Central memory CD8-positive, alpha-beta T cell (primary cell): ENCODE measurements at regions not wholly inside any gene's neighbourhood (a gene's known extent, or its start where the extent isn't known, plus 50 kb on each side); places are given as distances from the start of the nearest gene placed in this dataset.

ENCODE experiments used
- ATAC-seq: fragments of 150-1000 bp; cut with Tn5 transposase; replicated peaks from 2 replicates; pipeline ENCODE4 v1.10.0; 2022; ENCODE audit warnings: mild to moderate bottlenecking, moderate FRiP score, moderate number of reproducible peaks; ENCODE audit not compliant: poor library complexity, severe bottlenecking; ENCODE audit errors: extremely low read depth
- DNase-seq, 2 donors: peaks; one replicate each; pipeline ENCODE4 v3.0.0; 2021; ENCODE audit warnings: low spot score in 2 of 2
- H3K27ac Mint-ChIP-seq: one replicate; pipeline ENCODE4 v1.8.0; 2022; ENCODE audit warnings: low read depth, mild to moderate bottlenecking, moderate library complexity, mixed read lengths
- H3K27me3 Mint-ChIP-seq: one replicate; pipeline ENCODE4 v1.8.0; 2022; ENCODE audit warnings: mixed read lengths
- H3K36me3 Mint-ChIP-seq: one replicate; pipeline ENCODE4 v1.8.0; 2022; ENCODE audit warnings: mild to moderate bottlenecking, moderate library complexity, mixed read lengths; ENCODE audit not compliant: insufficient read depth
- H3K4me1 Mint-ChIP-seq: one replicate; pipeline ENCODE4 v1.8.0; 2022; ENCODE audit warnings: mixed read lengths
- H3K4me3 Mint-ChIP-seq: one replicate; pipeline ENCODE4 v1.8.0; 2022; ENCODE audit warnings: mild to moderate bottlenecking, moderate library complexity, mixed read lengths
- H3K9me3 Mint-ChIP-seq: one replicate; pipeline ENCODE4 v1.8.0; 2022; ENCODE audit warnings: mixed read lengths

GRCh38 chr7:131919920-131920709 lies 363.7 kb upstream of the PODXL start:
- H3K27ac Mint-ChIP-seq = no peak overlapping the region
- no peaks in the 10 kb centered on the region for H3K27me3 Mint-ChIP-seq
- peaks cover 4% of the 10 kb centered on the region for H3K4me1 Mint-ChIP-seq
- no peaks in the 10 kb centered on the region for H3K9me3 Mint-ChIP-seq
- H3K4me3 Mint-ChIP-seq = no peak overlapping the region
- ATAC-seq (no peak), DNase-seq (no peak)
- no peaks in the 10 kb centered on the region for H3K36me3 Mint-ChIP-seq

DNA sequence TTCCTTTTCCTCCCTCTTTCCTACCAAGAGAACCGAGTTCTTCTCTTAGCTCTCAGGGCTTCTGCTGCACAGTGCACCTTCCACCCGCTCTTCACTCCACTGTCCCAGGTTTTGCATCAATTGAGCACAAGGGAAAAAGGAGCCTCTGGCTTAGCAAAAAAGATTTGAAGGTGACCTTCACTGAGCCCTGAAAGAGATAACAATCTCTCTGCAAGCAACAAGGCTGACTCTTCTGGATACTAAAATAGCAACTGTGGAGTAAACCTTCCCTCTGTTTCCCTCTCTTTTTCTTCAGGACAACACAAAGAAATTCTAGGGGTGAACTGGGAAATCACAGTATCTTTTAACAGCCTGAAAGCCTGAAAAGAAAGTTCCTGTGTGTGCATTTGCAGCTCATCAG lies 354.7 kb upstream of the PODXL start:
- Mint-ChIP-seq H3K4me3 (no peak overlapping the region), H3K9me3 (peaks cover 5% of the 10 kb centered on the region), H3K4me1 (no peaks in the 10 kb centered on the region), H3K27ac (no peak overlapping the region), H3K36me3 (no peaks in the 10 kb centered on the region), H3K27me3 (peaks cover 63% of the 10 kb centered on the region)
- no peak for DNase-seq
- no peak for ATAC-seq

- Mint-ChIP-seq H3K27me3 (peaks cover 63% of the 10 kb centered on the region), H3K9me3 (peaks cover 9% of the 10 kb centered on the region), H3K36me3 (no peaks in the 10 kb centered on the region), H3K27ac (no peak overlapping the region), H3K4me1 (no peaks in the 10 kb centered on the region), H3K4me3 (no peak overlapping the region)
- no peak for DNase-seq
- ATAC-seq = no peak
Observed at GRCh38 chr7:131909151-131909768, 352.8 kb upstream of the PODXL start.

GRCh38 chr7:131908714-131909113 lies 352.3 kb upstream of the PODXL start:
- Mint-ChIP-seq H3K36me3 (no peaks in the 10 kb centered on the region), H3K9me3 (peaks cover 9% of the 10 kb centered on the region)

GRCh38 chr7:131905471-131905973 lies 349.1 kb upstream of the PODXL start:
- Mint-ChIP-seq H3K4me3 (no peak overlapping the region), H3K27ac (no peak overlapping the region), H3K36me3 (no peaks in the 10 kb centered on the region), H3K4me1 (no peaks in the 10 kb centered on the region), H3K9me3 (peaks cover 19% of the 10 kb centered on the region), H3K27me3 (peaks cover 39% of the 10 kb centered on the region)
- no peak for ATAC-seq
- no peak for DNase-seq

More at GRCh38 chr7:131908714-131909113, 352.3 kb upstream of the PODXL start:
- peaks cover 60% of the 10 kb centered on the region for H3K27me3 Mint-ChIP-seq
- no peak for DNase-seq
- no peak overlapping the region for H3K27ac Mint-ChIP-seq
- H3K4me3 Mint-ChIP-seq = no peak overlapping the region
- H3K4me1 Mint-ChIP-seq = no peaks in the 10 kb centered on the region
- ATAC-seq = no peak

GRCh38 chr7:131904760-131905327 lies 348.4 kb upstream of the PODXL start:
- Mint-ChIP-seq H3K4me1 (no peaks in the 10 kb centered on the region), H3K9me3 (peaks cover 19% of the 10 kb centered on the region), H3K4me3 (no peak overlapping the region), H3K27ac (no peak overlapping the region), H3K27me3 (peaks cover 33% of the 10 kb centered on the region), H3K36me3 (no peaks in the 10 kb centered on the region)
- ATAC-seq = no peak
- DNase-seq = no peak

DNA sequence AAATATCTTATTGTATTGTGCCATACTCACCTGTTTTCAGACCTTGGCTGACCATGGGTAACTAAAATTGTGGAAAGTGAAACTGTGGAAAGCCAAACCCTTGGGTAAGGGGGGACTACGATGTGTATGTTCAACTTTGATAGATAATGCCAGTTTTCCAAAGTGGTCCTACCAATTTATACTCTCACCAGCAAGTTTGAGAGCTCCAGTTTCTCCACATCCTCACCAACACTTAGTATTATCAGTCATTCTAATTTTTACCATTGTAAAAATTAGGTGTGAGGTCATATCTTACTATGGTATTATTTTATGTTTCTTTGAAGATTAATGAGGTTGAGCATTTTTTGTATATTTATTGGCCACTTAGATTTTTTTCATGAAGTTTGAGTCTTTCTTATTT lies 346.9 kb upstream of the PODXL start:
- H3K27me3 Mint-ChIP-seq = peaks cover 24% of the 10 kb centered on the region
- peaks cover 19% of the 10 kb centered on the region for H3K9me3 Mint-ChIP-seq
- H3K27ac Mint-ChIP-seq = no peak overlapping the region
- H3K4me1 Mint-ChIP-seq = no peaks in the 10 kb centered on the region
- H3K36me3 Mint-ChIP-seq = no peaks in the 10 kb centered on the region
- ATAC-seq (no peak), DNase-seq (no peak)
- no peak overlapping the region for H3K4me3 Mint-ChIP-seq

DNA sequence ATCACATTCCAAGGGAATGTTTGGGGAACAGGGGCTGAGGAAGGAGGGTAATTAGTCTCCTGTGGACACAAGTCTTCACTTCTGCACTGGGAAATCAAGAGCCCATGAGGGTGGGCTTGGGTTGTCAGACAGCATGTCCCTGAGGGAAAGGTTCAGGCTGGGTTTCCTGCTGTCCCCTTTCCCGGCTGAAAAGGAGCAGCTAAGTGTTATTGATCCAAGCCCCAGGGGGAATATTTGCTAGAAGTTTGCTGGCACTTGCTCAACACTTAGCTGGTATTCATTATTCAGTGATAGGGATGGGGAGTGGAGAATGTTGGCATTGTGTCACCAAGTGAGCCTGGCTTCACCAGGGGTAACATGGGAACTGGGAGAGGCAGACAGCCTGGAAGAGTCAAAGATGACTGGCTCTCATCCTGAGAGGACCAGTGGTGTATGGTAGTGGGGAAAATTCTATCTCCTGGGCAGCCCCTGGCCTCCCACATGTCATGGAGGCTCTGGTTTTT lies 344.4 kb upstream of the PODXL start:
- H3K27ac Mint-ChIP-seq = no peak overlapping the region

GRCh38 chr7:131899271-131900030 lies 343.0 kb upstream of the PODXL start:
- Mint-ChIP-seq H3K36me3 (no peaks in the 10 kb centered on the region), H3K4me3 (no peak overlapping the region), H3K9me3 (peaks cover 10% of the 10 kb centered on the region)

More for the DNA sequence above, 344.4 kb upstream of the PODXL start:
- Mint-ChIP-seq H3K27me3 (peaks cover 23% of the 10 kb centered on the region), H3K9me3 (peaks cover 14% of the 10 kb centered on the region), H3K4me3 (no peak overlapping the region), H3K36me3 (no peaks in the 10 kb centered on the region), H3K4me1 (no peaks in the 10 kb centered on the region)
- no peak for ATAC-seq
- DNase-seq = no peak

GRCh38 chr7:131898418-131898817 lies 342.0 kb upstream of the PODXL start:
- H3K4me1 Mint-ChIP-seq = no peaks in the 10 kb centered on the region
- no peak overlapping the region for H3K27ac Mint-ChIP-seq
- H3K36me3 Mint-ChIP-seq = no peaks in the 10 kb centered on the region
- ATAC-seq = no peak
- H3K27me3 Mint-ChIP-seq = peaks cover 43% of the 10 kb centered on the region
- H3K9me3 Mint-ChIP-seq = peaks cover 10% of the 10 kb centered on the region
- no peak for DNase-seq
- H3K4me3 Mint-ChIP-seq = no peak overlapping the region

More at GRCh38 chr7:131899271-131900030, 343.0 kb upstream of the PODXL start:
- Mint-ChIP-seq H3K4me1 (no peaks in the 10 kb centered on the region), H3K27me3 (peaks cover 37% of the 10 kb centered on the region), H3K27ac (no peak overlapping the region)
- ATAC-seq (no peak), DNase-seq (no peak)

GRCh38 chr7:131897790-131898165 lies 341.4 kb upstream of the PODXL start:
- no peak overlapping the region for H3K27ac Mint-ChIP-seq
- H3K9me3 Mint-ChIP-seq = peaks cover 10% of the 10 kb centered on the region
- DNase-seq = no peak
- H3K4me1 Mint-ChIP-seq = no peaks in the 10 kb centered on the region
- peaks cover 49% of the 10 kb centered on the region for H3K27me3 Mint-ChIP-seq
- H3K36me3 Mint-ChIP-seq = no peaks in the 10 kb centered on the region
- no peak for ATAC-seq
- H3K4me3 Mint-ChIP-seq = no peak overlapping the region

GRCh38 chr7:131897016-131897789 lies 340.8 kb upstream of the PODXL start:
- no peaks in the 10 kb centered on the region for H3K4me1 Mint-ChIP-seq
- no peak overlapping the region for H3K27ac Mint-ChIP-seq
- DNase-seq (no peak), ATAC-seq (no peak)
- H3K36me3 Mint-ChIP-seq = no peaks in the 10 kb centered on the region
- peaks cover 7% of the 10 kb centered on the region for H3K9me3 Mint-ChIP-seq
- H3K4me3 Mint-ChIP-seq = no peak overlapping the region
- peaks cover 55% of the 10 kb centered on the region for H3K27me3 Mint-ChIP-seq
